Ammon's horn (tissue), 1 donor: ENCODE measurements at regions not wholly inside any gene's neighbourhood (a gene's known extent, or its start where the extent isn't known, plus 50 kb on each side); places are given as distances from the start of the nearest gene placed in this dataset.

Experiments
- DNase-seq: peaks from one replicate; pipeline ENCODE4 v3.0.0-alpha.2; 2016; ENCODE audit warnings: low spot score

- no peak for DNase-seq
These were observed 147.4 kb upstream of the UMPS start for GRCh38 chr3:124582621-124583395.

GRCh38 chr3:124584245-124584551 lies 146.1 kb upstream of the UMPS start:
- DNase-seq, result no peak

GRCh38 chr3:124584552-124585391 lies 145.5 kb upstream of the UMPS start:
- peak; percentile 52 for DNase-seq

GRCh38 chr3:124586126-124587052 lies 143.9 kb upstream of the UMPS start:
- DNase-seq, result no peak

GRCh38 chr3:124587053-124587408 lies 143.2 kb upstream of the UMPS start:
- no peak for DNase-seq

GRCh38 chr3:124588036-124588435 lies 142.2 kb upstream of the UMPS start:
- DNase-seq, result no peak

- DNase-seq, result no peak
These were observed 141.5 kb upstream of the UMPS start for GRCh38 chr3:124588794-124589193.

GRCh38 chr3:124591699-124592098 lies 138.6 kb upstream of the UMPS start:
- DNase-seq, result no peak

GRCh38 chr3:124592658-124593441 lies 137.4 kb upstream of the UMPS start:
- no peak for DNase-seq

GRCh38 chr3:124593442-124593829 lies 136.8 kb upstream of the UMPS start:
- DNase-seq, result no peak

GRCh38 chr3:124594581-124594980 lies 135.7 kb upstream of the UMPS start:
- DNase-seq, result no peak

GRCh38 chr3:124597273-124597672 lies 133.0 kb upstream of the UMPS start:
- no peak for DNase-seq

GRCh38 chr3:124597979-124598378 lies 132.3 kb upstream of the UMPS start:
- no peak for DNase-seq

GRCh38 chr3:124599147-124599765 lies 131.0 kb upstream of the UMPS start:
- DNase-seq, result no peak

GRCh38 chr3:124599779-124600693 lies 130.2 kb upstream of the UMPS start:
- DNase-seq, result no peak

GRCh38 chr3:124600765-124601164 lies 129.5 kb upstream of the UMPS start:
- no peak for DNase-seq

GRCh38 chr3:124601190-124601589 lies 129.1 kb upstream of the UMPS start:
- DNase-seq, result no peak

- DNase-seq, result no peak
These were observed 127.1 kb upstream of the UMPS start for GRCh38 chr3:124602980-124603627.

GRCh38 chr3:124605781-124606579 lies 124.3 kb upstream of the UMPS start:
- DNase-seq, result peak; percentile 12
